ENCODE measurements at regions not wholly inside any gene's neighbourhood (a gene's known extent, or its start where the extent isn't known, plus 50 kb on each side); places are given as distances from the start of the nearest gene placed in this dataset.

- Histone ChIP-seq H2BK5ac (ENCODE audit: insufficient read length, low read length) (no peak overlapping the region), H3K9ac (ENCODE audit: extremely low read depth, insufficient read length, low read length) (no peak overlapping the region), H3K4me2 (ENCODE audit: insufficient read depth, insufficient read length, low read length) (no peak overlapping the region), H3K56ac (ENCODE audit: insufficient read length, low read depth, low read length) (no peak overlapping the region), H4K91ac (ENCODE audit: insufficient read length, low read depth, low read length) (no peak overlapping the region), H3K4me1 (ENCODE audit: insufficient read depth, low read length) (no peaks in the 10 kb centered on the region), H3K27me3 (ENCODE audit: insufficient read depth, low read length) (no peaks in the 10 kb centered on the region), H2BK15ac (ENCODE audit: low read depth, low read length) (no peak overlapping the region), H3T11ph (ENCODE audit: low read length) (no peak overlapping the region), H2BK20ac (ENCODE audit: low read depth, low read length, poor library complexity, severe bottlenecking) (no peak overlapping the region), H3K27ac (ENCODE audit: insufficient read length, low read depth, low read length) (no peak overlapping the region), H4K5ac (ENCODE audit: insufficient read length, low read depth, low read length) (no peak overlapping the region), H2BK12ac (ENCODE audit: insufficient read length, low read depth, low read length) (no peak overlapping the region), H3K4ac (ENCODE audit: low read depth, low read length) (no peak overlapping the region), H2AFZ (ENCODE audit: low read length) (no peak overlapping the region), H3K23me2 (ENCODE audit: insufficient read length, low read depth, low read length, poor library complexity, severe bottlenecking) (no peaks in the 10 kb centered on the region), H3K14ac (ENCODE audit: insufficient read depth, low read length) (no peak overlapping the region), H2AK5ac (ENCODE audit: insufficient read length, low read length) (no peak overlapping the region), H3K79me2 (ENCODE audit: insufficient read depth, low read length) (no peaks in the 10 kb centered on the region), H3K23ac (ENCODE audit: insufficient read length, low read depth, low read length) (no peak overlapping the region), H3K79me1 (ENCODE audit: insufficient read depth, low read depth, low read length, poor library complexity, severe bottlenecking) (no peaks in the 10 kb centered on the region), H3K9me3 (ENCODE audit: control insufficient read depth, low read depth, low read length) (no peaks in the 10 kb centered on the region), H4K20me1 (ENCODE audit: control insufficient read depth, insufficient read depth, insufficient read length) (no peaks in the 10 kb centered on the region), H3K18ac (ENCODE audit: insufficient read length, low read depth, low read length) (no peak overlapping the region), H4K8ac (replicated peaks; ENCODE audit: insufficient read length, low read depth, low read length) (no peak overlapping the region), H2BK120ac (ENCODE audit: low read depth, low read length, poor library complexity, severe bottlenecking) (no peak overlapping the region)
- H3K27me3 Mint-ChIP-seq (ENCODE audit: low read depth) = no peaks in the 10 kb centered on the region
- H3K4me1 Mint-ChIP-seq = peaks cover 15% of the 10 kb centered on the region in 2 experiments
- no peak for DNase-seq
- H3K27ac Mint-ChIP-seq = no peak overlapping the region
- H3K36me3 Mint-ChIP-seq (ENCODE audit: insufficient read depth in 1 of 3, low read depth in 3 of 3) = no peaks in the 10 kb centered on the region
- no peaks in the 10 kb centered on the region for H3K9me3 Mint-ChIP-seq
- no CpG with 5 or more reads among the region's 8 CpGs for WGBS (ENCODE audit: extremely low coverage, insufficient read length, low lambda C conversion rate)
- TF ChIP-seq CTCF (conservative IDR thresholded peaks at IDR 0.05) = no peak
- H3K4me3 Mint-ChIP-seq = no peak overlapping the region
Observed at GRCh38 chr12:69123919-69124638, 115.3 kb upstream of the CPSF6 start.
